ENCODE measurements at regions not wholly inside any gene's neighbourhood (a gene's known extent, or its start where the extent isn't known, plus 50 kb on each side); places are given as distances from the start of the nearest gene placed in this dataset.

DNA sequence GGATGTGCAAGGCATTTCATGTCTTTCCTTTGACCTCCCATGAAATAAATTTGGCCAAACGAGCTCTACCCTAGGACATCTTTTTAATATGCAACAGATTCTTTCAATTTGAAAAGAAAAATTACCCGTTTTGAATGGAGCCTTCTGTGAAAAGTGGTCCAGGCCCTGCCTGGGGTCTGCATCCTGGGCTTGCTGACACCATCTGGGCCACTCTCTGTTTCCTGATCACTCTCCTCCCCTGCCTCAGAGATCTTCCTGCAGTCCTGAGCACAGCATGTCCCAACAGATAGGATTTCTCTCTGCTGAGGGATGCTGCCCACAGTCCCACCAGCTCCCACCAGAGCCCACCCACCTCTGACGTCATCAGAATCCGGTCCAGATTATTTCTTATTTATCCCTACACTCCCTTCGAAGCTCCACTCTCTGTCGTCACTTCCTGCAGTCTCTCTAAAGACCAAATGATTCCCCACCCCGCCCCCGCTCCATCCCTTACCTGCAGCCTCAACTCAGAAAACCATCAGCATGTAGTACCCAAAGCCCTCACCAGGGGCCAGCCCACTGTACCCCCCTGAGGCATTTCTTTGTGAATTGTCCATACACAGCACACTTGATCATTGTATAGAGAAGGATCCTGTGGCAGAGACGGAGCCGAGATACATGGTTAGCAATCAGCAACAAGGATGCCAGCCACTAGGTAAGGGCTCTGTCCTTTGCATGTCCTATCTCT, 192.1 kb upstream of the MGMT start:
- no peak for DNase-seq

DNA sequence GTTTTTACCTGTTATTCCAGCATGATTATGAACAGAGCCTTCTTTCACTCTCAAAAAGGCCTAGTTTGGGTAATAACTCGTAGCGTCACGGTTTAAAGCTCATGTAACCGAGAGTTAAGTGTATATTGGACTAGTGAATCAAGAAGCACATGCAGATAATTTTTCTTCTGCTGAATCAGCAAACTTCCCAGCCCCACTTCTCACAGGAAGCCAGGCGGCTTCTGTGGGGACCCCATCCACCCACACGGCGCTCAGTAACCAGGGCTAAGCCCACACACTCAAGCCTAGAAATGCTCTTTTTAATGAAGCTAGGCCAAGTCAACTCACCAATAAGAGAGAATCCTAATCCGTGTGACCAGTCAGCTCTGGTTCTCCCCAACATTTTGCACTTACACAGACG, 191.2 kb upstream of the MGMT start:
- DNase-seq = no peak

DNA sequence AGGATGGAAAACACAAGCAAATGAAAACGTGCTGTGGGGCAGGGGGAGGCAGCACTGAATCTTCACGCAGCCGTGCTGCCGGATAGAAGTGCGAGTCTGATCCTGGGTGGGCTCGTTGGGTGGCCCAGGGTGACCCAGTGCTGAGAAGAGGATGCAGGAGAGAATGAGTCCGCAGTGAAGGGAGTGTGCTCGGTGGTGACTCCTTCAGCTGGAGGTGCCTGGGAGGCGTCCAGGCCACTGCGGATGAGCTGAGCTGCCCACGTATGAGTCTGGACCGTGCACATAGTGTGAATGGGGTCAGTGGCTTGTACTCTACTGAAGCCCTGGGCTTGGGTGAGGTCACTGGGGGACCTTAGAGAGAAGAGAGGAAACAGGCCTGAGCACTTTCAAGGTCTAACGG, 190.0 kb upstream of the MGMT start:
- DNase-seq = no peak

DNA sequence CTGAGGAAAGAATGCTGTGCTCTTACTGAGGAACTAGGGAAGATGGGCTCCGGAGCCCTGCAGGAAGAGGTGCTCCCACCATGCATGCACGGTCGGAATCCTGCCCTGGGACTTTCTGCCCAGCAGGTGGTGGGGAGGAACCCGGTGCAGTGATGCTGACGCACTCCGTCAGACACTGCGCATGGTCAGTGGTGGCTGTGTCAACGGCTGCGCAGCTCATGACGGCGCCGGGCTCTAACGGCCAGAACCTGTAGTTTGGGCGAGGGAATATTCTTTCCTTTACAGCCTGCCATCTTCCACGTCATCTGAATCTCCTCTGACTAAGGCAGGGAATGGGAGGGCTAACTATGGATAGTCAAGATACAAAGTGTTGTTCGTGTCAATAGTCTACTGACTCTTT, 189.2 kb upstream of the MGMT start:
- no peak for DNase-seq

DNA sequence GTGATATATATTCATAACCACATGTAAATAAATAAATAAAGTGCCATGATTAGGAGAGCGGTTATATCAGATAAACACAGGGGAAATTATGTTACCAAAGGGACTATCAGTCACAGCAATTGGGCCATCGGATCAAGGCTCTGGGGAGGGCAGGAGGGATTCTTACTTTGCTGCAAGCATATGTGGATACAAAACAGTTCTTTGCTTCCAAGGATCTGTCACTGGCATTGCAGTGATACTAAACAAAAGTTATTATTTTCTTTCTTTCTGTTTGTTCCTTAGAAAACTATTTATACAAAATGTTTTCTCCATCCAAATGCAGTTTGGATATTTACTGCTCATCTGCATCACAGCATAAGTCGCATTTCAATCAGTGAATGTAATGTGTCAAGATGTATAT, 188.4 kb upstream of the MGMT start:
- DNase-seq = no peak

DNA sequence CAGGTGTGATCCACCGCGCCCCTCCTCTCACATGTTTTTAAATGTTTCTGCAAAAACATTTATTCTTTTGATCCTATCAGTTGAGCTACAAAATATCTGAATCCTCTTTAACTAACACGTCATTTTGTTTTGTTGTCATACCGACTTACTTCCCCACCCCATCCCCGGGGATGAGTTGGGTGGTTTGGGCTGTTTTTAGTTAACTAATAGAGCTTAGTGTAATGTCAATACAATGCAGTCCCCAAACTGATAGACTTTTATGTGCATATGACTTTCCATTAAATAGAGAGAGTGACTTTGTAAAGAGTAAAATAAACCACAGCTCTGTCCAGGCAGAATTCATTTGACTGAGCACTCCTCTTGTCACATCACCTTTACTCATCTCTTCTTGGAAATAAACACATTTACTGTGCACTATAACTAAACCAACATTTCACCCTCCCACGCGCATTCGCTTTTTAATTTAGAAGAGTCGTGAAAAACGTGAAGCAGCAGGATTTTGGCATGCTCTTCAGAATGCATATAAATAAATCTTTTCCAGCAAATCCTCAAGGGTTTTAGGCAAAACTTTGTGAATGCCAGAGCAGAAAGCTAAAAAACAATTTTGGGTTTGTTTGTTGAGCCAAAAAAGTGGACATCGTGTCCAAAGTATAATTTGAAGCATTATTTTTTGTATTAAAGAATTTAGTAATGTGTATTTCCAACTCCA, 187.4 kb upstream of the MGMT start:
- DNase-seq = no peak

DNA sequence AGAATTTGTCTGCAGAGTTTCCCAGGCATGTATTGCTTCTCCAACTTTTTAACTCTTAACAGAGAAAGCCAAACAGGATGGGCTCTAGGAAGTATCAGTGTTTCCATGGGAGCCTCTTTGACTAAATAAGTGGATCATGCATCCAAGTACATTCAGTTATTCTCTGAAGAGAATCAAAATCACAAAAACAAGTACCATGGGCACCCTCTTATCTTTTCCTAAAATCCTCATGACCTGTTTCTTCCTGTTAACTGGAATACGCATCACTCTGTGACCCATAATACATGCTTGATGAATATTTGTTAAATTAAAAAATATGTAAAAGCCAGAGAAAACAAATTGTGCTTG, 186.9 kb upstream of the MGMT start:
- no peak for DNase-seq

DNA sequence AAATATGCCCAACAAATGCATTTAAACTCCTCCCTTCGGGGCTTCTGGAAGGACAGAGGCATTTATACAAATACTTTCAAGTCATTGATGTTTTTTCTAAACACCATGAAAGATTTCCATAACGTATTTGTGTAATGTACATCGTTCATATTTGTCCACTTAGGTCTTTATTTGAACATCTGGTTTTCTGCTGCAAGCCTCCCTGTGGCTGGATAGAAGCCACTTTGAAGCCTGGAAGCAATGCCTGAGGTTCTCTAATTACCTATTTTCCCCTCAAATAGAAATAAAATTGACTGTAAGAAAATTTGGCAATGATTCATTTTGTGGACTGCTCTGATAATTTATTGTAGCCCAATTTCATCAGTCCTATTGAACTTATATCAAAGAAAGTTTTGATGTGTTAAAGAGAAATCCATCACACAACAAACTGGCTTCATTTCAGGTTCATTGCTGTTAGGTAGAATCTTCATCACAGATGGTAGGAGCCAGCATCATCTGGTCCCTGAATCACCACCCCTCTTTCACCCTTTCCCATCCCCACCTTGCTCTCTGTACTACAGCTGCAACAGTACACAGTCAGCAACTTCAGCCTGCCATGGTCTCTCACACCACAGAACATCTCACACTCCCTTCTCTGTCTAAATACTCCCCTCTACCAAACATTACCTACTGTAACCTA, 186.0 kb upstream of the MGMT start:
- DNase-seq = no peak

DNA sequence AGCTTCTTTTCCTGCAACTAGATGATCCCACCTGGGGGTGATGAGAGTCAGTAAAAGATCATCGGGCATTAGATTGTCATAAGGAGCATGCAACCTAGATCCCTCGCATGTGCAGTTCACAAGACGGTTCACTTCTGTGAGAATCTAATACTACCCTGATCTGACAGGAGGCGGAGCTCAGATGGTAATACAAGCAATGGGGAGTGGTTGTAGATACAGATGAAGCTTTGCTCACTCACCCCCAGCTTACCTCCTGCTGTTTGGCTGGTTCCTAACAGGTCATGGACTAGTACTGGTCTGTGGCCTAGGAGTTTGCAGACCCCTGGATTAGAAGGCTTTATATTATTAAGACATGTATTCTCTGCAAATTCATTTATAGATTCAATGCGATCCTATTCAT, 181.6 kb upstream of the MGMT start:
- no peak for DNase-seq

DNA sequence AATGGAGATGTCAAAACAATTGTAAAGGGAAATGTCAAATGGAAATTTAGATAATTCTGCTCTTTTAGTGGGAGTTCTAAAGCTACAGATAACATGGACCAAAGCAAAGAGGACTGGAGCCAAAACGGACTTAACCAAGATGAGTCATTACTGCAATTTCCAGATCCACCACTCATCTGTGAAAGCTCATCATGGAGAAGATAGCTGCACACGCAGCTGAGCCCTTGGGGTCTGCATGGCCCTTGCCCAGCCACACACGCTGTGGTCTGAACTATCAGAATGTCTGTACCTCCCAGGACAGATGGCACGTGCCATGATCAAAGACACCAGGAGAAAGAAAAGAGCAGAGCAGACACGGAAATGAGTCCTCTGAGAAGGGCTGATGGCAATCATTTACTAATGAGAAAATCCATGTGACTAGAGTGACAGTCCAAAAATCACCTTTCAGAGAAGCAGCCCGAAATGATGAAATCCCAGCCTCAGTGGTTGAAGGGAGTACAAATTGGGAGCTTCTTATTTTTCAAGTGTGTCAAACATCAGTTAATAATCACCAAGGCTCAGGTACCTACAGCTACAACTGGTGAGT, 177.9 kb upstream of the MGMT start:
- DNase-seq = no peak

DNA sequence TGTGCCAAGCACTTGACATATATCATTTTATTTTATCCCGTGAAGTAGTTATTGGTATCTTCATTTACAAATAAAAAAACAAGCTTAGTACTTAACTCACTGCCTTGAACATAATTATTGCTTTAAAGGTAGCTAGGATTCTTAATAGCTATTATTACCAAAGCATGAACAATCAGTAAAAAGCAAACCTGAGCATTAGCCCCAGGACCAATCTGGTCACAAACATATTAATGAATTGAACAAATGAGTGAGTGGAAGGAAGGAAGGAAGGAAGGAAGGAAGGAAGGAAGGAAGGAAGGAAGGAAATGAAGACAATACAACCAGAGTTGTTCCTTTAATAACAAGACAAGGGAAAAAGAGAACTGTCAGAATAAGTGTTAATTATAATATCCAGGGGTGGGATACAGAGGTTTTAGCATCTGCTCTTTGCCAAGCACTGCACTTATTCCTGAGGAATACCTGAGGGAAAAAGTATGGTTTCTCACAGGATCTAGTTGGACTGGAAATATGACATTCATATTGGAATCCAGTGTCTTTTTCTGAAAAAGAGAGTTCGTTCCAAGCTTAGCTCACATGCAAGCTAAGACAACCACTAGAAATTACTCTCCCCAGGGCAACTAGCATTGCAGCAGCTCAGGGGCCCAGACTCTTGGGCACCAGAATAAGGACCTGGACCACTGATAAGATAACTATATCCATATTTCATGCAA, 172.9 kb upstream of the MGMT start:
- no peak for DNase-seq

DNA sequence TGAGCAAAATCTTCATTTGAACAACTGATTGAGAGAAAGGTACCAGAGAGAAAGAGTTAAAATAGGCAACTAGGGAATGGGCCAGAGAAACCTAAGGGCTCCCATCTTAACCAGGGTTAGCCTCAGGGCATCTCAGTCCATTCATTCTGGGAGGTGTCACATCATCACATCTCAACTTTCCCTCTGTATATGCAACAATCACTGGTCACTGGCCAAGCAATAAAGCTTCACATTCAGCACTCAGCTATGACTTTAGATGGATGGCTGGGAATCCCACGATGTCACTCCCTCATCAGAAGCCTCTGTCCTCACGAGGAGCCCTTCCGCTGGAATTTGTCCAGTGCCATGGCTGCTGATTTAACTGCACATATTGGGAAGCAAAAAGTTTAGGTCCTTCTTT, 172.1 kb upstream of the MGMT start:
- DNase-seq = no peak

DNA sequence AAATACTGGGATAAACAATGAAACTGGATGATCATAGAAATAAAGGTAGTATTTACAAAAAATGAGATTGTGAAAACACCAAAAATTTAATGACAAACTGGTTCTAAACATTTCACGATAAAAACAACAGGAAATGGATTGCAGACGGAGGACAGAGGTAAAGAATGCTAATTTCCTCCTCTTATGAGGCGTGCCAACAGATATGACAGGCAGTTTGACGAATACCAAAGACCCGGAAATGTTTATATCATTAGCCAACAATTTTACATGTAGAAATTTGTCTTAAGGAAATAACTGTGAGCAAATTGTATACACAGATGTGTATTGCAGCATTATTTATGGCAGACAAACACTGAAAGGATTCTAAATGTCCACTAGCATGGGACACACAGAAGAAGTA, 162.0 kb upstream of the MGMT start:
- DNase-seq = no peak

DNA sequence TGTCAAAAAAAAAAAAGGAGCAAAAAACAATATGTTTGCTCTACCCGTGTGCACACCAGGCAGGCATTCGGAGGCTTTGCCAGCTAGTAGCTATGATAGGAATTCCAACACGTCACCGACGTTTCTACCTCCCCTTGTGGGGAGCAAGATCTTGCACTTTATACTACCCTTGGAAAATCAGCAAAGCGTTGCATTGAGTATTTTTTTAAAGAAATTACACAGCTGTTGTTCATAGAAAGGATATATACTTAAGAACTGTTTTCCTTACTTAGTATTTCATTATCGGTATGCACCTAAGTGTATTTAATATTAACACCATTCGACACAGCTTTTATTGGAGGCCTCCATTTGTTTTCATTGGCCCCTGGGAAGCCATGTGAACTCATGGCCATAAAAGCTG, 159.9 kb upstream of the MGMT start:
- DNase-seq = no peak

DNA sequence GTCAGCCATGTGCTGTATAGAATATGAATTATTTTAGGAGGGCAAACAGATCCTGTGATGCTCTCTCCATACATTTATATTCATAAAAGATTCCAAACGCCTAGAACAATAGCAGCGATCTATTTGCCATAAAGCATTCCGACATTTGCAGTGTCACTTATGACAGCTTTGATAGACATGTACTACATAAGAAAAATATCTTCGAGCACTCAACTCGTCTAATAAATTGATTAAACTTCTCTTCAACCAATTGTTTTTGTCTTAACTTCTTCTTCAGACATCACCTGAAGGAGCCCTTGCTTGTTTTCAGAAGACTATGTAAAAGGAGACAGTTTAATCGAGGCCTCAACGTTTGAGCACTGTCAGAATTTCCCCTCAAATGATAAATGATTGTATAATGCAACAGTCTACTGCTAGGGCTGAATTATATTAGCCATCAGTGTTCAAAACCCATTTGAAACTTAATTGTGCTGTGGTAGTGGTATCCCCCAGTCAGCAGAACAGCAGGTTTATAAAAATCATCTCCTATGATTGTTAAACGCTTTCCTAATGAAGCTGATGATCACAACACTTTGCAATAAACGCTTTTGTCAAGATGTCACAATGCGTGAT, 158.0 kb upstream of the MGMT start:
- no peak for DNase-seq

DNA sequence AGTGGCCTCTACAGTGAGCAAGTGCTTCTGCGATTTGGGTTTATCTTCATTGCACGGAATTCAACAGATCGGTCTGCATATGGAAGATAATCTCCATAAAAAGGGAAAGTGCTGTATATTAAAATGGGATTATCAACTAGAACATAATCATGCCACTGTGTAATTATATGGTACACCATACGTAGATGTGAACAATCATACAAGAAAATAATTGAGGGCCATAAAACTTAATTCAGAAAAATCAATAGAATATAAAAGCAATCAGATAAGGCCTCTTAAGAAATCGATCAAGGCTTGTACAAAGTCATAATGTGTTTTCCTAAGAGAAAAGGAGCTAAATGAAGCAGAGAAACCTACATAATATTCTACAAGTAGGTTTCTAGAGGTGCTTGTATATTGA, 157.5 kb upstream of the MGMT start:
- DNase-seq = peak; percentile 42

DNA sequence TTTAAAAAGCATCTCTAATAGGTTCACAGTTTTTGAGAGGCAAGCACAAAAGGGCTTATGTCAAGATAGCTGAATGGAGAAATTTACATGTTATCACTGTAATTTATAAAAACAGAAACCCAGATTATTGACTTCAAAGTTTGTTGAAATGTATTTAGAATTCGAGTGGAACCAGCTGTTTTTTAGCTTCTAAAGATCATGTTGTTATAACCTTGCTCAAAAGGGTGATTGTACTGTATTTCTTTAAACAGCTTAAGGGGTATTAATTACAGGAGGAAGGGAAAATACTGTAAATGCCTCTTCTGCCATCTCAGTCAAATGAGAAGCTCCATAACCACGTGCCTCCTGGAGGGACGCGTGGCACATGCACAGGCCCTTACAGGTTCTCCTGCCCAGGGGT, 156.2 kb upstream of the MGMT start:
- no peak for DNase-seq

DNA sequence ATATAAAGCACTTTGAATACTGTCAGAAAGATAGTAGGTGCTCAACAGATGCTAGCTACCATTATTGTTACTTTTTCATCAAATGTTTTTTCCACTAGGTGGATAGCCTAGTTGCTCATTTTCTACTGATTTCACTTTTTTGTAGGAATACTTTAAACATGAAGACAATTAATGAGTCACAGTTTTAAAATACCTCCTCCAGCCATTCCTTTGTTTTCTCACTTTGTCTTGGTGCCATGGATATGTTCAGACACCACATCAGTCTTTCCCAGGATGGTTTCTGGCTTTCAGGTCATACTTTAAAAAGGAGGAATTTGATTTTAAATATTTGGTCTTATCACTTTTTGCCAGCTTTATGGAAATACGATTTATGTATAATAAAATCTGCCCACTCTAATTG, 147.1 kb upstream of the MGMT start:
- no peak for DNase-seq

DNA sequence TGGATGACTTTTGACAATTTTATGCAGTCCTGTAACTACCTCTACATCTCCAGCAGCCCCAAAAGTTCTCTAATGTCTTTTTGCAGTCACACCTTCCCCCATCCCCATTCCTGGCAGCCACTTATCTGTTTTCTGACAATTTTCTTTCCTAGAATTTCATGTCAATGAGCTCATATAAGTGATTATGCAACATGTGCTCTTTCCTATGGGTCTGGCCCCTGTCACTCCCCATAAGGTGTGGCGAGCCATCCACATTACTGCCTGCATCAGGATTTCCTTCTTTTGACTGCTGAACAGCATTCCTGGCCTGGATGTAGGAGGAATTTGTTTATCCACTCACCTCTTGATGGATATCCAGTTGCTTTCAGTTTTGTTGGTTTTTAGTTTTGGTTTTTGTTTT, 146.7 kb upstream of the MGMT start:
- no peak for DNase-seq

DNA sequence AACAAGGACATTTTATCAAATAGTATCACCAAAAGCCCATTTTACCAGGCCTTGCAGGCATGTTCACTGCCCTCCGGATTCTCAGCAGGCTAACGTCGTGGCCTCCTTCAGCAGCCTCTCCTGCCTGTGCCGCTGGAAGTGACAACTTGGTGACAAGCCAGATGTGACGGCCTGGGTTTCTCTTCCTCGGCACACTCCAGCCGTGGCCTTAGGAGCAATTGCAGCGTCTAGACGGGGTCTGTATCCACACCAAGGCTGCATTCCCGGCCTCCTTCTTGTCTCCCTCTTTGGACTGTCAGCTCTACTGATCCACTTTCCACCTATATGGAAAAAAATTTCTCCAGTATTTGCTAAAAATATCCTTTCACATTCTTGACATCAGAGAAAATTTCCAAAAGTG, 145.3 kb upstream of the MGMT start:
- no peak for DNase-seq

DNA sequence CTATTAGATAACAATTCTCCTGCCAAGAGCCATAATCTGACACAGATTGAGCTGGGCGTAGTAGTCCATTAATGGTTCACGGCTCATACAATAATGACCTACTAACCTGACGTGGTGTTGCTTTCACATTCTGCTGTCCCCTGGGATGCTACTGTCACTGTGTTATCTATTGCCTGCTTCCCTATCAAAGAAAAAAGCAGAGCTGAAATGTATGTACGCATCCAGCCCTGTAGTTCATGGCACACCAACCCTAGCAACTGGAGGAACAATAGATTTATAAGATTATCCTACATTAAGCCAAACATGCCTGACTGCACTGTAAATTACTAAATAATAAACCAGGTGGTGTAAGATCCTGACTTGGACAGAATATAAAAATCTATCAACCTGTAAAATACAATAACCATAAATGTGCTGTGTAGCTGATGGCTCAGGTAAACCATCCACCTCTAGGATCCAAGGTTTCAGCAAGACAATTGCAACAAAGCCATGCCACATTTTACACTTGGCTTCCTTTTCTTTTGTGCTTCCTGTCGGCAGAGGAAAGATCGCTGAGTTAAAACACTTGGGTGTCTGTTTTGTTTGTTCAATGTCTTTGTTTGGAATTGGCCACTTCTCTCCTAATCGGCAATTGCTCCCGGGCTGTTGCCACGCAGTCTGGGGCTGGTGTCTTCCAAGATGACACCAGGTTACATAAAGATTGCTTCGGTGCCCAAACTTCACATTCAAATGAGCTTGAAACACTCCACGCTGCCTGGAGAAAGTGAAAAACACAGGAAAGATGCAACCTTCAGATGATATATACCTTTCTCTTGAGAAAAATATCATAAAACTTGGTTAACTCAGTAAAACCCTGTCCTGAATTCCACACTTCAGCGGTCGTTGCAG, 143.9 kb upstream of the MGMT start:
- peak; percentile 24 for DNase-seq

DNA sequence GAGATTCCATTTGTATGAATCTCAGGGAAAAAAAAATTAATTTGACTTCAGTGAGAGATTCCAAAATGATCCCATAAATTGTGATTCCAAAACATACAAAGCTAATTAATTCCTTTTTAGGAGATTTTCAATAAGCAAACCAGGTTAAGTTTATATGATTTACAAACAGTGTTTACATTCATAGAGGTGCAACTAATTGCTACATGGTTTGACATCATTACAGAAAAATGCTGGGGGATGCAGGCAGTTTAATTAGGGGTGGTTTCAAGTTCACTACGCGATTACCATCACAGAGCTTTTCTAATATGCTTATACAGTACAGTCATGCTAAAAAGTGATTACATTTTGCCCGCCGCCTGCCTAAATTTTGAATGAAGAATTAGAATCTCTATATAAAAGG, 143.2 kb upstream of the MGMT start:
- DNase-seq = no peak

Measured in NCI-H1105 treated with DMSO at 0.1 percent for 48 hours (cell line).